Neuronal stem cell (in vitro differentiated cells): ENCODE measurements at regions not wholly inside any gene's neighbourhood (a gene's known extent, or its start where the extent isn't known, plus 50 kb on each side); places are given as distances from the start of the nearest gene placed in this dataset.

Experiments
- DNase-seq: peaks from one replicate; pipeline ENCODE4 v3.0.0-alpha.2; 2013; ENCODE audit warnings: low spot score
- H2AFZ ChIP-seq: one replicate; pipeline ENCODE4 v1.6.1; 2013; ENCODE audit warnings: mild to moderate bottlenecking, low read length, inconsistent platforms
- H2AK5ac ChIP-seq: 2 replicates; pipeline ENCODE4 v1.6.1; 2013; ENCODE audit warnings: low read depth, mild to moderate bottlenecking, inconsistent platforms, low read length, moderate library complexity, mixed read lengths
- H2BK120ac ChIP-seq: 2 replicates; pipeline ENCODE4 v1.6.1; 2013; ENCODE audit warnings: low read depth, mild to moderate bottlenecking, inconsistent platforms, low read length, moderate library complexity, mixed read lengths
- H2BK12ac ChIP-seq: one replicate; pipeline ENCODE4 v1.6.1; 2013; ENCODE audit warnings: low read length, inconsistent platforms
- H2BK15ac ChIP-seq: 2 replicates; pipeline ENCODE4 v1.6.1; 2013; ENCODE audit warnings: mild to moderate bottlenecking, low read length, inconsistent platforms, mixed read lengths
- H2BK5ac ChIP-seq: one replicate; pipeline ENCODE4 v1.6.1; 2013; ENCODE audit warnings: inconsistent platforms, mild to moderate bottlenecking, low read length, moderate library complexity
- H3K14ac ChIP-seq: one replicate; pipeline ENCODE4 v1.6.1; 2013; ENCODE audit warnings: low read length, inconsistent platforms
- H3K18ac ChIP-seq: 2 replicates; pipeline ENCODE4 v1.6.1; 2013; ENCODE audit warnings: low read length, inconsistent platforms
- H3K23ac ChIP-seq: 2 replicates; pipeline ENCODE4 v1.6.1; 2013; ENCODE audit warnings: low read depth, mild to moderate bottlenecking, mixed read lengths, low read length, inconsistent platforms; ENCODE audit not compliant: poor library complexity
- H3K27ac ChIP-seq: replicated peaks from 3 replicates; pipeline ENCODE4 v1.5.1; 2013; ENCODE audit warnings: low read length, inconsistent platforms
- H3K27me3 ChIP-seq, 3 experiments: 2 replicates each; pipeline ENCODE4 v1.6.1; 2013; ENCODE audit warnings: low read length in 3 of 3, mild to moderate bottlenecking in 2 of 3, inconsistent platforms in 1 of 3, low read depth in 1 of 3, mixed read lengths in 1 of 3, moderate library complexity in 1 of 3; ENCODE audit not compliant: control insufficient read depth in 3 of 3, insufficient read depth in 3 of 3
- H3K36me3 ChIP-seq, 2 donors: replicated peaks in 1 of 2; 2 replicates each; pipeline ENCODE4 v1.6.1; 2013; ENCODE audit warnings: low read length in 2 of 2; ENCODE audit not compliant: control insufficient read depth in 2 of 2, insufficient read depth in 2 of 2
- H3K4ac ChIP-seq: 2 replicates; pipeline ENCODE4 v1.6.1; 2013; ENCODE audit warnings: inconsistent platforms, mild to moderate bottlenecking, low read length, moderate library complexity
- H3K4me1 ChIP-seq, 2 donors: 1 replicate in 1 of 2; 2 replicates in 1 of 2; pipeline ENCODE4 v1.6.1; 2013; ENCODE audit warnings: low read length in 2 of 2, low read depth in 1 of 2; ENCODE audit not compliant: control insufficient read depth in 2 of 2, insufficient read depth in 1 of 2
- H3K4me2 ChIP-seq: one replicate; pipeline ENCODE4 v1.6.1; 2013; ENCODE audit warnings: mild to moderate bottlenecking, low read length, inconsistent platforms; ENCODE audit not compliant: insufficient read depth, poor library complexity, severe bottlenecking
- H3K4me3 ChIP-seq, 2 donors: 2 replicates each; pipeline ENCODE4 v1.5.1; 2013; ENCODE audit warnings: low read length in 2 of 2, mild to moderate bottlenecking in 2 of 2, inconsistent platforms in 1 of 2, moderate library complexity in 1 of 2
- H3K79me1 ChIP-seq: one replicate; pipeline ENCODE4 v1.6.1; 2013; ENCODE audit warnings: low read depth, mild to moderate bottlenecking, inconsistent platforms, low read length, moderate library complexity
- H3K9ac ChIP-seq: one replicate; pipeline ENCODE4 v1.6.1; 2013; ENCODE audit warnings: mild to moderate bottlenecking, low read depth, low read length, inconsistent platforms; ENCODE audit not compliant: poor library complexity
- H3K9me3 ChIP-seq, 2 donors: replicated peaks in 1 of 2; 2 replicates each; pipeline versions ENCODE3 to v1.6.1; 2013; ENCODE audit warnings: low read length in 2 of 2, mild to moderate bottlenecking in 2 of 2, inconsistent platforms in 1 of 2, low read depth in 1 of 2, mixed read lengths in 1 of 2, moderate library complexity in 1 of 2; ENCODE audit not compliant: control insufficient read depth in 2 of 2, insufficient read depth in 1 of 2
- H4K8ac ChIP-seq: one replicate; pipeline ENCODE4 v1.6.1; 2013; ENCODE audit warnings: low read depth, mild to moderate bottlenecking, inconsistent platforms, low read length, moderate library complexity
- H4K91ac ChIP-seq: one replicate; pipeline ENCODE4 v1.6.1; 2013; ENCODE audit warnings: low read length, low read depth, mild to moderate bottlenecking, inconsistent platforms; ENCODE audit not compliant: poor library complexity
- WGBS, 2 donors: extraction: QIAGEN DNeasy Blood & Tissue Kit; methylation state at CpG; one replicate each; pipeline ENCODE4 v1.1.7; 2013; ENCODE audit warnings: missing lambda C conversion rate in 2 of 2, mixed read lengths in 1 of 2; ENCODE audit not compliant: insufficient read length in 2 of 2, insufficient replicate concordance in 1 of 2; ENCODE audit errors: extremely low coverage in 2 of 2; 5-methylcytosine and 5-hydroxymethylcytosine counted together

DNA sequence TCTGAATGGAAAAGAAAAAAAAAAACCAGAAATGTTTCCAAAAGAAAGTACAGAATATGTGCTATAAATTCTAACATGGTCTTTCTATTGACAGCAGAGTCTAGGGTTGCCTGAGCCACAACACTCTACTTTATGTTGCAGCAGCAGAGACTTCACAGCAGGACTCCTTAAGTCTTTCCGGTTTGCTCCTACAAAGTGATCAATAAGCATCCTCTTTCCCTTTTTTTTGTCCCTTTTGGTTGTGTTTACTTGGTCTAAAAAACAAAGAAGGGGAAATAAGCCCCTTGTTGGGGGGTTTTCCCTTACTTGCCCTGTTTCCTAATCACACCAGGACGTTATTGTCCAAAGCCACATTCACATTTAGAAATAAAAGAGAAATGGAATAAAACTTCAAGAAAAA lies 163.1 kb upstream of the MPPED2 start:
- Histone ChIP-seq H3K9me3 (no peaks in the 10 kb centered on the region), H3K36me3 (no peaks in the 10 kb centered on the region), H3K4ac (no peak overlapping the region), H3K9ac (no peak overlapping the region), H4K8ac (no peak overlapping the region), H2BK15ac (no peak overlapping the region), H2BK120ac (no peak overlapping the region), H3K18ac (no peak overlapping the region), H2BK5ac (no peak overlapping the region), H3K27me3 (no peaks in the 10 kb centered on the region), H4K91ac (no peak overlapping the region), H3K4me2 (no peak overlapping the region), H2AFZ (peak overlapping the region; percentile 29), H3K79me1 (no peaks in the 10 kb centered on the region), H3K4me3 (no peak overlapping the region), H3K14ac (no peak overlapping the region), H3K23ac (no peak overlapping the region), H2AK5ac (no peak overlapping the region), H3K27ac (no peak overlapping the region), H3K4me1 (peaks cover 0 to 3% of the 10 kb centered on the region in 2 donors), H2BK12ac (no peak overlapping the region)
- DNase-seq: no peak
- no CpG with 5 or more reads among the region's 2 CpGs for WGBS, 2 donors

DNA sequence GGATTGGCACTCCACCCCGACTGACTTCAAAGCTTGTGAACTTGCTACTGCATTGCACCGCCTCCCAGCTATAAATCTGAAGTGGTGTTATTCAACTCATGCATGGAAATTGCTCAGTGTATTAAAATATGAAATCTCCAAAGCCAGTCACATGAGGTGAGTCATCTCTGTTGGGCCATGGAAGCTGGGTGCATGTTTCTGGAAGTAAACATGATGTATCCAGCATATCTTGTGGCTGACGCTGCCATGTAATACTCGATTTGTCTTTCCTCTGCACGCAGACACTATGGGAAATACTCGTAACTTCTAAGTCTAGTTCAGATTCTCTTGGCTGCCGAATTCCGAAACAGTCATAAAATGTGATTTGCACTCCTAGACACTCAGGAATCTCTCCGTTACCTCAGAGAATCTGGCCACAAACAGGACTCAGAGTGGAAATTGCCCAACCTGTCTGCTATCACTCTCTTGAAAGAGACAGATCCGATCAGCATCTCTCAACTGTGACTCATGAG lies 154.9 kb upstream of the MPPED2 start:
- H3K27ac ChIP-seq: no peak overlapping the region
- no CpG with 5 or more reads among the region's 10 CpGs for WGBS, 2 donors
- DNase-seq: no peak

DNA sequence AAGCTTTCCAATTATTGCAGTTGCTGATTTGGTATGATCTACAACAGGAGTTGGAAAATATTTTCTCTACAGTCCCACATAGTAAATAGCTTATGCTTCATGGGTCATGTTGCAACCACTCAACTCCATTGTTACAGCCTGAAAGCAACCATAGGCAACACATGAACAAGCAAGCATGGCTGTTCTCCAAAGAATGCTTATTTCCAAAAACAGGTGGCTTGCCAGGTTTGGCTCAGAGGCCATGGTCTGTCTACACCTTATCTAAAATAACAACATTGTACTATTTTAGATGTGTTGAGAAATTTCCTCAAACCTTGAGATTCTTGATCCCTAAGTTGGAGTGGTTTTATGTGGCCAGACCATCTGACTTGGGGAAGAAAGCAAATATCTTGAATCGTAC lies 153.9 kb upstream of the MPPED2 start:
- no peak overlapping the region for H3K18ac ChIP-seq
- no peak overlapping the region for H2AK5ac ChIP-seq
- H3K9ac ChIP-seq: no peak overlapping the region
- no peak overlapping the region for H3K4ac ChIP-seq
- no peak overlapping the region for H2BK12ac ChIP-seq
- H3K36me3 ChIP-seq: no peaks in the 10 kb centered on the region
- H3K4me2 ChIP-seq: no peak overlapping the region
- no peaks in the 10 kb centered on the region for H3K9me3 ChIP-seq
- H3K23ac ChIP-seq: no peak overlapping the region
- H2BK5ac ChIP-seq: no peak overlapping the region
- WGBS, 2 donors: no CpG with 5 or more reads among the region's 1 CpG
- no peaks in the 10 kb centered on the region for H3K27me3 ChIP-seq
- no peak overlapping the region for H4K91ac ChIP-seq
- H3K4me3 ChIP-seq: no peak overlapping the region
- no peaks in the 10 kb centered on the region for H3K4me1 ChIP-seq
- no peak overlapping the region for H2AFZ ChIP-seq
- H3K27ac ChIP-seq: no peak overlapping the region
- H2BK120ac ChIP-seq: no peak overlapping the region
- H2BK15ac ChIP-seq: no peak overlapping the region
- H4K8ac ChIP-seq: no peak overlapping the region
- H3K14ac ChIP-seq: no peak overlapping the region
- DNase-seq: no peak
- no peaks in the 10 kb centered on the region for H3K79me1 ChIP-seq

More for the DNA sequence above, 154.9 kb upstream of the MPPED2 start:
- Histone ChIP-seq H2AFZ (no peak overlapping the region), H2BK5ac (no peak overlapping the region), H3K4me2 (no peak overlapping the region), H3K27me3 (no peaks in the 10 kb centered on the region), H3K79me1 (no peaks in the 10 kb centered on the region), H2BK15ac (no peak overlapping the region), H4K91ac (no peak overlapping the region), H3K4me1 (no peaks in the 10 kb centered on the region), H4K8ac (no peak overlapping the region), H3K14ac (no peak overlapping the region), H3K4ac (no peak overlapping the region), H3K23ac (no peak overlapping the region), H3K4me3 (no peak overlapping the region), H3K18ac (no peak overlapping the region), H2BK12ac (no peak overlapping the region), H3K36me3 (no peaks in the 10 kb centered on the region), H3K9me3 (no peaks in the 10 kb centered on the region), H3K9ac (no peak overlapping the region), H2AK5ac (no peak overlapping the region), H2BK120ac (no peak overlapping the region)

DNA sequence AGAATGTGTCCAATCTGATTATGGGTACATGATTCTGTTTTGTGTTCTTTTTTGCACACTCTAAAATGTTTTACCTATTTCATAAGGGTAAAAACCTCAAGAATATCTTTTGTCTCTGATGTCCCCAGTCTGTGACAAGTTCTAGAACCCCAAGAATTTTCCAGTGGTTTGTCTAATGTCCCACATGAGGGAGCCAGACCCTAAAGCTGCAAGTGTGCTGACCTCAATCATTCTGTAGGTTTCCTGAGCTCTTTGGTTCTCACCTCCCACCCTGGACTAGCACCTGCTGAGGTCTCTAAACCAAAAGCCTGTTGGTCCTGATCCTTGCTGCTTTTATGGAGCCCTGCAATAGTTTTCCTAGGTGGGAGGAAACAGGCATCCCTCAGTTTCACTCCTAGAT lies 149.8 kb upstream of the MPPED2 start:
- no peak overlapping the region for H2BK5ac ChIP-seq
- no peaks in the 10 kb centered on the region for H3K36me3 ChIP-seq
- no peak overlapping the region for H3K4me3 ChIP-seq
- no peak overlapping the region for H4K8ac ChIP-seq
- H3K79me1 ChIP-seq: no peaks in the 10 kb centered on the region
- H2BK15ac ChIP-seq: no peak overlapping the region
- H3K9ac ChIP-seq: no peak overlapping the region
- no peak overlapping the region for H3K18ac ChIP-seq
- H3K4ac ChIP-seq: no peak overlapping the region
- H4K91ac ChIP-seq: no peak overlapping the region
- no peaks in the 10 kb centered on the region for H3K27me3 ChIP-seq
- no peak overlapping the region for H3K23ac ChIP-seq
- H2BK120ac ChIP-seq: no peak overlapping the region
- H3K27ac ChIP-seq: no peak overlapping the region
- no peak overlapping the region for H2BK12ac ChIP-seq
- no peak overlapping the region for H3K14ac ChIP-seq
- no peaks in the 10 kb centered on the region for H3K9me3 ChIP-seq
- DNase-seq: no peak
- H3K4me1 ChIP-seq: no peaks in the 10 kb centered on the region
- H2AFZ ChIP-seq: no peak overlapping the region
- H2AK5ac ChIP-seq: no peak overlapping the region
- H3K4me2 ChIP-seq: no peak overlapping the region
